Activated CD4-positive, alpha-beta T cell treated with anti-CD3 and anti-CD28 coated beads, Interleukin-2, amount 50 U/mL, for 24 hours (primary cell): ENCODE measurements at regions not wholly inside any gene's neighbourhood (a gene's known extent, or its start where the extent isn't known, plus 50 kb on each side); places are given as distances from the start of the nearest gene placed in this dataset.
"Not testable (repeated sequence)": the region's sequence is repeated elsewhere in the genome, so short reads cannot be mapped to it uniquely, and the experiment has no call there.

Experiments used
- DNase-seq, 2 donors: peaks; one replicate each; pipeline ENCODE4 v3.0.0-alpha.2; 2020; ENCODE audit warnings: low read depth in 1 of 2, low spot score in 1 of 2

DNA sequence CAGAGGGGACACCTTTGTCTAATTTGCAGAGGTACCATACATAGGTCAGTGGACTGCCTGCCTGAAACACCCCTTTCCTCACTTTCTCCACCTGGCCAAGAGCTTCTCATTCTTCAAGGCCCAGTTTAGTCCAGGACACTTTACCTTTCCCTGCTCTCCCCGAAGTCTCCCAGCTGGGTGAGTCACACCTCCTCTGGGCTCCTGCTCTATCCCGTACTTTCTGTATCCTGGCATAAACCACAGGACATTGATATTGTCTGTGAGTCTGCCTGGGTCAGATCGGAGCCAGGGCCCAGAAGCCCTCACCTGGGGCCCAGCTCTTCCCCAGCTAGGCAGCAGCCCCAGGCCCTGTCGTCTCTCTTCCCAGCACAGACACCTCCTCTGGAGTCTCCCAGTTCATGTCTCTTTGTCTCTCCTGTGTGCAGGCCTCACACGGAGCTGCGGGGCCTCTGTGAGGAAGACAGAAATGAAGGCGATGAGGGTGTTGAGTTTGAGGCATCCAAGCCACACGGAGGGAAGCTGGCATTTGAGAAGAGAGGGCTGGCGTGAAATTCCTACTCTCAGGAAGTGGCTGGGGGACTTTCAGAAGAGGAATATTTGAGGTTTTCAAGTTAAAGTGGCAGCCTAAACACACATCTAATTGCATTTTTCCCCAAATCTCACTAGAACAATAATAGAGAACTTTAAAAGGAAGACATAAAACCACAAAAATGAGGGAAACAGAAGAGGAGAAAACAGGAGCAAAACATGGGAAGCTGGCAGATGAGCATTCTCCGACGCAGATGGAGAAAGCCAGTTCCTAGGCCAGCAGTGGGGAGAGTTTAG is 79.6 kb upstream of the LAPTM4A start:
- no peak for DNase-seq

GRCh38 chr2:20130160-20130560 is 78.7 kb upstream of the LAPTM4A start:
- DNase-seq = no peak

DNA sequence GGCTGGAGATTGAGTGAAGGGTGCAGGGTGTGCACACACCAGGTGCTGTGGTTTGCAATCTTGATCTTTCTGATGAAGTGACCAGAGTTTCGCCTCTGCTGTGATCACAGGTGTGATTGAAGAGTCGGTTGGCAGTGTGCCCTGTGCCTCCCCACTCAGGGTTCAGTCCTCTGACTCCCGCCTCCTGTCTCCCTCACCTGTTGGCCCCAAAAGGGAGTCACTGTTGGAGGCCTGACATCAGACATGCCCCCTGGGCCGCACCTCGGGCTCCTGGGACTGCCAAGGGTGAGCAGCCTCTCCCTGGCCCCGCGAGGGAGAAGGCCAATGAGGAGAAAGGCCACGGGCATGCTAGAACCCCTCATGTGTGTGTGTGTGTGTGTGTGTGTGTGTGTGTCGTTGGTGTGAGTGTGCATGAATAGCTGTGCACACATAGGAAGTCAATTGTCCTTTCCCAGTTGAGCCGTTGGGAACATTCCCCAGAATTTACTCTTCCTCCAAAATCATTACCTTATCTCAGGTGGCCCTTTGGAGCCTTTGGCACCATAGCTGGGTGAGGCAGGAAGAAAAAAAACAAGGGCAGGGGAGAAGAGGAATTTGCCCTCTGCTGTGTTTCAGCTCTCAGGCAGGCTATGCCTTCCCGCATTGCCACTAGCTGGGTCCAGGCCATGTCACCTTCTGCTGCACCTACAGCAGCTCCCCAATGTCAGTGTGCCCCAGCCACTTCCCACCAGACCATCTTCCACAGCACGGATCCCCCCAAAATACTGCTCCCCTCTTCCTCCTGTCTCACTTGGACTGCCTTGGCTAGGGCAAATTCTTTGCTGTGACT is 78.1 kb upstream of the LAPTM4A start:
- no peak for DNase-seq

GRCh38 chr2:20128506-20129330 is 77.3 kb upstream of the LAPTM4A start:
- no peak for DNase-seq

DNA sequence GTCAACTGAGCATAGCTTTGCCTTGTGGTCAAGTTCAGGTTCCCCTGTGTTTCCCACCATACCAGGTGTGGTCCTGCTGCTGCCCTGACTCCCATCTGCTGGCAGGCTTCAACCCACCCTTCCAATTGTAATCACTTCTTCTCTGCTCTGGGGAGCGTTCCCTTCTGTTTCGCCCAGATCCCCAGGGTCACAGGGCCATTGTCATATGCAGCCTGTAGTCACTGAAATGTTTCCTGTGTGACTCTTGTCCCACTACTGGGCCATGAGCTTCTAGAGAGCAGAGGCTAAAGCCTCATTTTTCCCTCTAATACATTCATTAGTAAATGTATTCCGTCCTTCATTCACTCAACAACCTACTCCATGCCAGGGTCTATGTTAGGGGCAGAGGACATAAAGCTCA is 75.0 kb upstream of the LAPTM4A start:
- no peak for DNase-seq

DNA sequence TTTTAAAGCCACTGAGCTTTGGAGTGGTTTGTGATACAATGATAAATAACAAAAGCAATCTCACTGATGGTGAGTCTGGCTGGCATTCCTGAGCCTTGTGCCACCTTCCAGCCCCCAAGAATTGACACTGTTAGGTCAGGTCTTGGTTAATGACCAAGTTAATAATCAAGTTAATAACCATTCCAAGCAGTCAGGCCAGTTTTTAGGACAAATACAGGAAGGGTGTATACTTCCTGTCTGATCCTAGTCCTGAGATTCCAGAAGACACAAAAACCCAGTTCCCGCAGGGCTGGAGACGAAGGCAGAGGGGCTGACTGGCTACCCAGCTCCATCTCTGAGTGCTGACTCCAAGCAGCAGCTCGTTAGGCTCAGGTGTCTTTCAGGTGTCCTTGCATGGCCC is 74.6 kb upstream of the LAPTM4A start:
- DNase-seq = no peak

GRCh38 chr2:20125616-20126015 is 74.2 kb upstream of the LAPTM4A start:
- DNase-seq = no peak

DNA sequence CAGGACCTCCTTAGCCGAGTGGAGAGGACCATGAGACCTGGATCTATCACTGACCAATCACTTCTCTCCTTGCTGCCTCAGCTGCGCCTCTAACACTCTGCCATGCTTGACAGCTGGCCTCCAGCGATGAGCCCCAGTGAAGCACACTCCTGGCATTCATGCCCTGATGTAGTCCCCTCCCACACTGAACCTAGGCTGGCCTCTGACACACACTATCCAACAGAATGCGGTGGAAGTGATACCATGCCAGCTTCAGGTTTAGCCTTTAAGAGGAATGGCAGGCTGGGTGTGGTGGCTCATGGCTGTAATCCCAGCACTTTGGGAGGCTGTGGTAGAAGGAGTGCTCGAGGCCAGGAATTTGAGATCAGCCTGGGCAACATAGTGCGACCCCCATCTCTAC is 73.7 kb upstream of the LAPTM4A start:
- no peak for DNase-seq

DNA sequence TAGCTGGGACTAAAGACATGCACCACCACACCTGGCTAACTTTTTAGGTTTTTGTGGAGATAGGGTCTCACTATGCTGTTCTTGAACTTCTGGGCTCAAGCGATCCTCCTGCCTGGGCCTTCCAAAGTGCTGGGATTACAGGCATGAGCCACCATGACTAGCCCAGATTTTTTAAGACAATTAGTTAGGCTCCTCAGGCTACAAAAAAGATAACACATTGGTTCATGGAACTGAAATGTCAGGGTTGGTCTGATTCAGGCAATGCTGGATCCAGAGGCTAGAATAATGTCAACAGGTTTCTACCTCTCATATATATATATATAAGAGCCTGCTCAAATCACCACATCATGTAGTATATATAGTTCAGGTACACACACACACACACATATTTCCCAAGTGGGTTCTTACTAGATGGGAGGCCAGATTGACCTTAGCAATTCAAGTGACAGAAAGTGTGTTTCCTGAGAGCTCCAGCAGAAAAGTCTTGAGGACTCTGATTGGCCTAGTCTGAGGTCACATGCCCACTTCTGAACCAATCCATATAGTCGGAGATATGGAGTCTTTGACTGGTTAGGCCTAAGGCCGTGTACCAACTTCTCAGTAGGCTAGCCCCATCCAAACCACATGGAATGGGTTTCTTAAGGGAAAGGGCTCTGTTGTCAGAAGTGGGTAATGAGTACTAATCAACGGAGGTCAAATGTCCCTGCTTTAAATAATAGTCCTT is 72.6 kb upstream of the LAPTM4A start:
- no peak for DNase-seq

- DNase-seq = no peak
Measured at GRCh38 chr2:20122864-20123263, 71.4 kb upstream of the LAPTM4A start.

DNA sequence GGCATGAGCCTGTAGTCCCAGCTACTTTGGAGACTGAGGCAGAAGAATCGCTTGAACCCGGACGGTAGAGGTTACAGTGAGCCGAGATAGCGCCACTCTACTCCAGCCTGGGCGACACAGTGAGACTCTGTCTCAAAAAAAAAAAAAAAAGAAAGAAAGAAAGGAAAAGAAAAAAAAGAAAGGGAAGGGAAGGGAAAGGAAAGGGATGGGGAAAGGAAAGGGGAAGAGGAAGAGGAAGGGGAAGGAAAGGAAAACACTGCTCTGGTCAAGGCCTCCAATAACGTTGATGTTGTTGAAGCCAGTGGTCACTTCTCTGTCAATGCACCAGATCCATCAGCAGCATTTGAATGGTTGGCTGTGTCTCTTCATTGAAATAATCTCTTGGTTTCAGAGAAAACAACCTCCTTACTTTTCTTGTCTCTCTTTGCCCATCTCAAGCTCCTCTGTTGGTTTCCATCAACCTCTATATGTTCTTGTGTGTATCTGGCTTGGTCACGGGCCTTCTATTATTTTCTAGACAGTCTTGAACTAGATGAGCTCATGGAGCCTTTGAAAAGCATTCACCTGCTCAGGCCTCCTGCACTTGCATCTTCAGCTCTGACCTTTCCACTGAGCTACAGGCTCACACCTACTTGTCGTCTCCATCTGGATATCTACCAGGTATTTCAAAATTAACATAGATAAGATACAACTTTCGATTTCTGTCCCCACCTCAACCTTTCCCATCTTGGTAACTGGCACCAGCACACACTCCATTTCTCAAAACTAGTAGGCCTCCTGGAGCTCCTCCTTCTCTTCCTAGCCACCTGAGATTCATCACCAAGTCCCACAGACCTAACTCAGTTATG is 69.4 kb upstream of the LAPTM4A start:
- no peak for DNase-seq

- no peak for DNase-seq
Measured at GRCh38 chr2:20118051-20118450, 66.6 kb upstream of the LAPTM4A start.

DNA sequence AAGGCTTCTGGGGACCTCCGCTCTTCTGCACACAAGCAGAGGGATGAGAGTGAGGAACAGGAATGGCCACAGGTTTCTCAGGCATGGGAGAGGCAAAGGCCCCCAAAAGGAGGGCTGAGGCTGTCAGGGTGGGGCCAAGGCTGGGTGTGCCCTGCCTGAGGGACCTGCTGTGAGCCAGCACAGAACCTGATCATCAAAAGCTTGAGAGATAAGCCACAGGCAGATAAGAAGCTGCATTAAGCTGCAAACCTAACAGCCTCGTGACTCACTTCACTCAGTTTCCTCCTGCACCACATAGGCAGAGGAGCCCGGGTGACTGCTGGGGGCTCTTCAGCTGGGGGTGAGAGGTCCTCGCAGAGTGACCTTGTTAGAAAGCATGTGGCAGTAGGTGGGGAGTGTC is 64.5 kb upstream of the LAPTM4A start:
- no peak for DNase-seq

GRCh38 chr2:20115374-20115773 is 63.9 kb upstream of the LAPTM4A start:
- no peak for DNase-seq

DNA sequence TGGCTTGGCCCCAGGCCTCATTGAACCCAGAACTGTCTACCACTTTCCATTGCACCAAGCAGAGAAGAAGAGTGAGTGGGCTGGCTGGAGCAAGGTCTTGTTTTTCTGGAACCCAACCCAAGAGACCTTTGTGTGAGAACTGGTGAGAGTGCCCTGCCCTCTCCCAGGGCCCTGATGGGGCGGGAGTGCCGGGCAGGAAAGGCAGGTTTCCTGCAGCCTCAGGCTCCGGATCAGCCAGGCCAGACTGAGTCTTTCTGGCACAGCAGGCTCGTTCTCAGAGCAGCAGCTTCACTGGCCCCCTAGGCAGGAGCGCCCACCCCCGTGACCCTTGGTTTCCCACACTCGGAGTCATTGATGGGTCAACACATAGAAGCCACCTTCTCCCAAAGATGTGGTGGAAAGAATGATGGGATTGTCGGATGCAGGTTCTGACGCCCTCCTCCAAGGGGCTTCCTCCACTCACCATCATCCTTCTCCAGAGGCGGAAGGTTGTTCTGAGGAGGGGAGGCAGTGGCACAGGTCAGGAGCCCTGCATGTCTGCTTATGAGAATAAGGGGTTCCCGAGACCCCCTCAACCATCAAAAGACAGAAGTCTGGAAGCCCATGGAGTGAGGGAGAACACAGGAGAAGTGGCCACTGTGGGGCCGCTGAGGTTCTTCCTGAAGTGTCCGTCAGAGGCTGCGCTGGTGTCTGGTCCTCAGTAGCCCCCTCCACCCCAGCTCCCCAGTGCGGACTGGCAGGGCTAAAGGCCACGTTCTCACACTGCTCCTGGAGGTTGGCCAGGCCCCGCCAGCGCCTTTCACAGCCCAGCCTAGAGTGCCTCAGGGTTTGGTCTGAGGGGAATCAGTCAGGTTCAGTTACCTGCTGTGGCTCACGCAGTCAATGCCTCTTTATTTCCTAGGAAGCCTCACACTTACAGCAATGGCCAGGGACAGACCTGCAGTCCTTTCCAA is 62.8 kb upstream of the LAPTM4A start:
- DNase-seq = no peak

DNA sequence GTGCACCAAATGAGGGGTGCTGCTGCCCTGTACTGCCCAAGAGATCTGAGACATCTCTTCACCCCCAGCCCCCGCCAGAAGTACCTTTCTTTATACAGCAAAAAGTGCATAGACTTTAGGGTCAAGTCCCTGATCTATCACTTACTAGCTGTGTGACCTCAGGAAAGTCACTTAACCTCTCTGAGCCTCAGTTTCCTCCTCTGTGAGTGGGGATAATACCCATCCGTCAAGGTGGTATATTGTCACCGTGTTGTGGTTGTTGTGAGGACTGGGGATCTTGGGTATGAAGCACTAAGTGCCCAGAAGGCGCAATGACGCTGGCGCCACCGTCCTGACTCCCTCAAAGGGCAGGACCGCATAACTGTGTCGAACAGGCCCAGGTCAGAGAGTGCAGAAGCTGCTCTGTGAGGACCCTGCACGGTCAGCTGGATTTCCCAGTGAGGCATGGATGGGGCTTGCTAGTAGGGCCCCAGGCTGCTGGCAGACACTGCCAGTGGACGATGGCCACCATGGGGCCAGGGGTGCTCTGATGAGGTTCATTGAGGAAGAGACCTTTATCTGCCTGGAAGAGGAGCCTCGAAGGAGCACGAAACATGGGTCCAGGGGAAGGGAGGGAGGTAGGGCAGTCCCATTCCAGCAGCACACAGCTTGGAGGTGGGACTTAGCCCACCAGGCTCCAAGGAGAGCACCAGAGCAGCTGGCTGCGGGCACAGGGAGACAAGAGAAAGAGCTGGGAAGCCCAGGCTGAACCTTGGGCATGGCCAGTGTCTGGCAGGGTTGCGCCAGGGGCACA is 61.8 kb upstream of the LAPTM4A start:
- no peak for DNase-seq

DNA sequence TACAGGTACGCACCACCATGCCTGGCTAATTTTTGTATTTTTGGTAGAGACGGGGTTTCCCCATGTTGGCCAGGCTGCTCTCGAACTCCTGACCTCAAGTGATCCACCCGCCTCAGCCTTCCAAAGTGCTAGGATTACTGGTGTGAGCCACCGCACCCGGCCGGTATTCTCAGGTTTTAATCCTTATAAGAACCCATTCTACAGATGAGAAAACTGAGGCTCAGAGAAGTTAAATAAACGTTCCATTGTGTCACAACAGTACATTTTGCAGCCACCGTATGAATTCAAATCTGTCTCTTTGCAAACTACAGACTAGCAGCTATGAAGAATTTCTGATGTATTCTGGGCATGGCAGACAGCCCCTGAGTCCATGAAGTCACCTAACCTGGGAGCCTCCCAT is 60.9 kb upstream of the LAPTM4A start:
- not testable (repeated sequence) for DNase-seq
